Panc1 (cell line): ENCODE measurements at regions not wholly inside any gene's neighbourhood (a gene's known extent, or its start where the extent isn't known, plus 50 kb on each side); places are given as distances from the start of the nearest gene placed in this dataset.
"Not testable (repeated sequence)": the region's sequence is repeated elsewhere in the genome, so short reads cannot be mapped to it uniquely, and the experiment has no call there.

Source experiments
- POLR2AphosphoS5 ChIP-seq: IDR thresholded peaks from 2 replicates; pipeline ENCODE4 v1.6.1; 2012; ENCODE audit warnings: mild to moderate bottlenecking, low read depth, low read length, moderate library complexity
- TF ChIP-seq, protein P1 (sequence below), 2 experiments: IDR thresholded peaks; 2 replicates each; pipeline ENCODE4 v1.6.1; 2011 to 2012; ENCODE audit warnings: low read depth in 2 of 2, control low read depth in 1 of 2, low read length in 1 of 2, mild to moderate bottlenecking in 1 of 2, moderate library complexity in 1 of 2; ENCODE audit not compliant: insufficient read depth in 1 of 2
- TF ChIP-seq, protein P2 (sequence below): fragments of 450-650 bp; IDR thresholded peaks from 2 replicates; pipeline ENCODE4 v1.5.1; 2017; ENCODE audit warnings: mild to moderate bottlenecking

DNA sequence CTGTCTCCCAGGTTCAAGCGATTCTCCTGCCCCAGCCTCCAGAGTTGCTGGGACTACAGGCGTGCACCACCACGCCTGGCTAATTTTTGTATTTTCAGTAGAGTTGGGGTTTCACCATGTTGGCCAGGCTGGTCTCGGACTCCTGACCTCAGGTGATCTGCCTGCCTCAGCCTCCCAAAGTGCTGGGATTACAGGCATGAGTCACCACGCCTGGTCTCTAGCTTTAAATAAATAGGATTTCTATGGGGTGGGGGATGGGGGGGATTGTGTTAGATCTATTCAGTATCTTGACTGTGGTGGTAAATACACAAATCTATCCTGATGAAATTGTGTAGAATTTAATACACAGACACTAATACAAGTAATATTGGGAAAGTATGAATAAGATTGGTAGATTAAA is 102.4 kb upstream of the STX18 start:
- TF ChIP-seq, protein P1, sequence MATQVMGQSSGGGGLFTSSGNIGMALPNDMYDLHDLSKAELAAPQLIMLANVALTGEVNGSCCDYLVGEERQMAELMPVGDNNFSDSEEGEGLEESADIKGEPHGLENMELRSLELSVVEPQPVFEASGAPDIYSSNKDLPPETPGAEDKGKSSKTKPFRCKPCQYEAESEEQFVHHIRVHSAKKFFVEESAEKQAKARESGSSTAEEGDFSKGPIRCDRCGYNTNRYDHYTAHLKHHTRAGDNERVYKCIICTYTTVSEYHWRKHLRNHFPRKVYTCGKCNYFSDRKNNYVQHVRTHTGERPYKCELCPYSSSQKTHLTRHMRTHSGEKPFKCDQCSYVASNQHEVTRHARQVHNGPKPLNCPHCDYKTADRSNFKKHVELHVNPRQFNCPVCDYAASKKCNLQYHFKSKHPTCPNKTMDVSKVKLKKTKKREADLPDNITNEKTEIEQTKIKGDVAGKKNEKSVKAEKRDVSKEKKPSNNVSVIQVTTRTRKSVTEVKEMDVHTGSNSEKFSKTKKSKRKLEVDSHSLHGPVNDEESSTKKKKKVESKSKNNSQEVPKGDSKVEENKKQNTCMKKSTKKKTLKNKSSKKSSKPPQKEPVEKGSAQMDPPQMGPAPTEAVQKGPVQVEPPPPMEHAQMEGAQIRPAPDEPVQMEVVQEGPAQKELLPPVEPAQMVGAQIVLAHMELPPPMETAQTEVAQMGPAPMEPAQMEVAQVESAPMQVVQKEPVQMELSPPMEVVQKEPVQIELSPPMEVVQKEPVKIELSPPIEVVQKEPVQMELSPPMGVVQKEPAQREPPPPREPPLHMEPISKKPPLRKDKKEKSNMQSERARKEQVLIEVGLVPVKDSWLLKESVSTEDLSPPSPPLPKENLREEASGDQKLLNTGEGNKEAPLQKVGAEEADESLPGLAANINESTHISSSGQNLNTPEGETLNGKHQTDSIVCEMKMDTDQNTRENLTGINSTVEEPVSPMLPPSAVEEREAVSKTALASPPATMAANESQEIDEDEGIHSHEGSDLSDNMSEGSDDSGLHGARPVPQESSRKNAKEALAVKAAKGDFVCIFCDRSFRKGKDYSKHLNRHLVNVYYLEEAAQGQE (IDR thresholded peaks at IDR 0.05; ENCODE audit: insufficient read depth in 1 of 2, low read depth in 2 of 2, low read length in 1 of 2) = not testable (repeated sequence)
- not testable (repeated sequence) for TF ChIP-seq POLR2AphosphoS5
- TF ChIP-seq, protein P2, sequence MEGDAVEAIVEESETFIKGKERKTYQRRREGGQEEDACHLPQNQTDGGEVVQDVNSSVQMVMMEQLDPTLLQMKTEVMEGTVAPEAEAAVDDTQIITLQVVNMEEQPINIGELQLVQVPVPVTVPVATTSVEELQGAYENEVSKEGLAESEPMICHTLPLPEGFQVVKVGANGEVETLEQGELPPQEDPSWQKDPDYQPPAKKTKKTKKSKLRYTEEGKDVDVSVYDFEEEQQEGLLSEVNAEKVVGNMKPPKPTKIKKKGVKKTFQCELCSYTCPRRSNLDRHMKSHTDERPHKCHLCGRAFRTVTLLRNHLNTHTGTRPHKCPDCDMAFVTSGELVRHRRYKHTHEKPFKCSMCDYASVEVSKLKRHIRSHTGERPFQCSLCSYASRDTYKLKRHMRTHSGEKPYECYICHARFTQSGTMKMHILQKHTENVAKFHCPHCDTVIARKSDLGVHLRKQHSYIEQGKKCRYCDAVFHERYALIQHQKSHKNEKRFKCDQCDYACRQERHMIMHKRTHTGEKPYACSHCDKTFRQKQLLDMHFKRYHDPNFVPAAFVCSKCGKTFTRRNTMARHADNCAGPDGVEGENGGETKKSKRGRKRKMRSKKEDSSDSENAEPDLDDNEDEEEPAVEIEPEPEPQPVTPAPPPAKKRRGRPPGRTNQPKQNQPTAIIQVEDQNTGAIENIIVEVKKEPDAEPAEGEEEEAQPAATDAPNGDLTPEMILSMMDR = not testable (repeated sequence)
